HG02571 (cell line): ENCODE measurements at regions not wholly inside any gene's neighbourhood (a gene's known extent, or its start where the extent isn't known, plus 50 kb on each side); places are given as distances from the start of the nearest gene placed in this dataset.

Source experiments
- ATAC-seq: cut with Tn5 transposase; IDR thresholded peaks from one replicate; pipeline ENCODE4 v1.9.1; 2021; ENCODE audit warnings: mild to moderate bottlenecking, moderate library complexity; ENCODE audit not compliant: unreplicated experiment

DNA sequence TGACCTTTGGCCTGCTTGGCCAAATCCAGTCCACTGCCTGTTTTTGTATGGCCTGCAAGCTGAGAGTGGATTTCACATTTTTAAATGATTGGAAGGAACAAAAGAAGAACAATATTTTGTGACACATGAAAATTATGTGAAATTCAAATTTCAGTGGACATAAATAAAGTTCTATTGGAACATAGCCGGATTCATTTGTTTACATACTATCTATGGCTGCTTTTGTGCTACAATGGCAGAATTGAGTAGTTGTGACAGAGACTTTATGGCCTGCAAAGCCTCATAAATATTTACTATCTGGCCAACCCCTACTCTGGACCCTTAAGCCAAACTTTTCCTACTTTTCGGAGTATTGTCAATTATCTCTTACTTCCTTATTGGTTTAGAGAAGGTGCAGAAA is 66.6 kb upstream of the IPO9 start:
- no peak for ATAC-seq

DNA sequence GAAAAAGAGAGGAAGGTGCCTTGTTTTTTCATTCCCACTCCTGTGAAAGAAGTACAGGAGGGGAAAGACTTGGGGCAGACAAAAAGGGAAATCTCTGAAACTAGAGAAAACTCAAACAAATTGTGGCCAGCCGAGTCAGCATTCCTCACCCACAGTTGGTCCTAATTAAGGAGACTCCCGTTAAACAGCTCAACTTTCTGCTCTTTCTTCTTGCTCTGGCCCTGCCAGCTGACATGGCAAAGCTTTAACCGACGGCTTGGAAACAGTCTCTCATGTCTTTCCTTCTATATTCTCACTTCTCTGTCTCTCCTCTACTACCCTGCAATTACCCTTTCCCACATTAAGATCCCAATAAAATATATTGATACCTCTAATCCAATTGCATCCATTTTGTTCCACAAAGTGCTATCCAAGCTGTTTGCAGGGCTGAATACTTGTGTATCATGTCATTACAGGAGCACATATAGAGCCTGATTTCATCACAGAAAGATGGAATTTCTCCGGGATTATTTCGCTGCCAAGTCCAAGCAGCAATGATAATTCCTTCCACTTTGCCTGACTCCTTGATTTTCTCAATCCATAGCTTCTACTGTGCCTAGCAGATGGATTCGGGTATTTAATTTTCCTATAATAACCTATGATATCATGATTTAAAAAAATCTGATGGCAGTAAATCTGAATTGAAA is 65.4 kb upstream of the IPO9 start:
- no peak for ATAC-seq

DNA sequence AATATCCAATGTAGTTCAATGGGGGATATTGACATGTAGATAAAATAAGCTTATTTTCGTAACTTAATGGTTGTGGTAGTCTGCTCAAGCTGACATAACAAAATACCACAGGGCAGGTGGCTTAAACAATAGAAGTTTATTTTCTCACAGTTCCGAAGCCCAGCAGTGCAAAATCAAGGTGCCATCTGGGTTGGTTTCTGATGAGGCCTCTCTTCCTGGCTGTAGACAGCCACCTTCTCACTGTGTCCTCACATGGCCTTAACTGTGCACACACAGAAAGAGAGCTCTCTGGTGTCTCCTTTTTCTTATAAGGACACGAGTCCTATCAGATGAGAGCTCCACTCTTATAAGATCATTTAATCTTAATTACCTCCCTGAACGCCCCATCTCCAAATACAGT is 64.8 kb upstream of the IPO9 start:
- ATAC-seq, result no peak

DNA sequence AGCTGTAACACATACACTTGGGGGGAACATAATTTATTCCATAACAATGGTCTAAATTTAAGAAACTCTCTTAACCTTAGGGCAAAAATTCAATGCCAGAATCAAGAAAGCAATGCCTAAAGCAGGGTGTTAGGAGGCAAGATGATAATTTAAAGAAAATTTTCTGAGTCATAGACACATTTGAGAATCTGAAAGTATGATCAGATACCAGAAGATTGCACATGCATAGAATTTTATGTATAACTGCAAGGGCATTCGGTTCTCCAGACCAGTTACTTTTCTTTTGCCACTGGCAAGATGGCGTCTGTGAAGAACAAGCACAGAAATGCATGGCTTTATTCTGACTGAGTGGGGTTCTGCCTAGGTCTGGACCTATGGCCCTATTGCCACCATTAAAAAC is 64.4 kb upstream of the IPO9 start:
- no peak for ATAC-seq

DNA sequence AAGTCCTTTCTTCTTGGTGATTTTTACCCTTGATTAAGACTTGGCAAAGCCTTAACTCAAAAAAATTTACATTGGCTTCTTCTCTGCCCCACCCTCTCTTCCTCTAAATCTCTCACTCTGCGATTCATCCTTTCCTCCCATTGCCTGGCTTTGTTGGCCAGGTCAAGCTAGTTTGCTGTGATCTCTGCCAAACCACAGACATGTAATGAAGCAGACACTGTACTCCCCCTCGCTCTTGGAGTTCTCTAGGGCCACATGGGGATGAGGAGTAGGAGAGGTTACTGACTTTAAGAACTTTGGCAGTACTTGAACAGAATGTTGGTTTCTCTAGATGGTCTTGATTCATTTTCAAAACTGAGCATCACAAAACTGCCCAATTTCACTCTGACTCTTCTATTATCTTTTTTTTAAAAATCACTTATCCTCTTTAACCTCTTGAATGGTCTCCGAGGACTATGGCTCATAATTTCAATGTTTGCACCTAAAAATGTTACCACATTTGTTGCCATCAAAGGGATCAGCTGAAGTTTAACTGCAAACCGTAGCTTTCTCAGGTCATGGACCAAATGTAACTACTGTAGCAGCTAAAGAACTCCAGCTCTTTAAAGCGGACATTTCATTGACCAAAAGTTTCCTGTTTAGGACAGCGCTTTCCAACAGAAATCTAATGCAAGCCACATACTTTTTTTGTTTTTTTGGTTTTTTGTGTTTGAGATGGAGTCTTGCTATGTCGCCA is 62.7 kb upstream of the IPO9 start:
- no peak for ATAC-seq

DNA sequence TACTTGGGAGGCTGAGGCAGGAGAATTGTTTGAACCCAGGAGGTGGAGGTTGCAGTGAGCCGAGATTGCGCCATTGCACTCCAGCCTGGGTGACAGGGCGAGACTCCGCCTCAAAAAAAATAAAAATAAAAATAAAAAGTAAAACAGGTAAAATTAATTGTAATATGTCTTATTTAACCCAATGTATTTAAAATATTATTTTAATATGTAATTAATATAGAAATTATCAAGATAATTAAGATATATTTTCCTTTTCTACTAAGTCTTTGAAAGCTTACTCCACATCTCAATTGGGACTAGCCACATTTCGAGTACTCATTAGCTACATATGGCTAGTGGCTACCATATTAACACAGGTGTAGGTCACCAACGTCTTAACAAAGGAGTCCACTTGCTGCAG is 61.6 kb upstream of the IPO9 start:
- no peak for ATAC-seq

DNA sequence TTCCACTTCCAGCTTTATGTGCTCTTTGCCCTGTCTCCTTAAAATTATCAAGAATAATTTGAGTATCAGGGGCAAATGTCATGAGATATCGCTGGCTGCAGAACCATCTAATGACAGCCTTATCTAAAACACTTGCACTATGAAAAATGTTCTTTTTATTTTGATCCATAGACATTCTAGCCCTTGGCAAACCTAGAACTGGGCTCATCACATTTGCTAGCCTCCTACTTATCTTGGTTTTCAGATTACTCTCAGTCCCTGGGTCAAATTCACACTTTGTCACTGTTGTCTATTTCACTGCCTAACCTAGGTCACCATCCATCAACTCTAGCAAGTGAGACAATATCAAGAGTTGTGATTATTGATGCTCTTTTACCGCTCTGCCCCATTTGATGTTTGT is 59.9 kb upstream of the IPO9 start:
- ATAC-seq, result no peak

DNA sequence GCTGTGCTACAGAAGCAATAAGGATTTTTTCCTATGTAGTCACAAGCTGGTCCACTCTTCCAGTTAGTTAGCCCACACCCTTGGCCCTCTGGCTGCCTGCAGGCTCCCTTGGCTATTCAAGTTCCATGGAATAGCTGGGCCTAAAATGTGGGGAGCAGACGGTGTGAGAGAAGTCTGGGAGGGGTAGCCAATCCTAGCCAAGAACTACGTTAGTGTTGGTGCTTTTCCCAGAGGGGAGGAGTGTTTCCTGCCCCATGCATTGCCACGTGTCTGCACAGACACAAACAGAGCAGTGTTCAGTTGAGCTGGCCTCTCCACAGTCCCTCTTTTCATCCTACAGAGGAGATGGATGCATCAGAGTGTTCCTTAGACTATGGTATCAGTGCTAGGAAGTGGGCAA is 59.0 kb upstream of the IPO9 start:
- no peak for ATAC-seq

DNA sequence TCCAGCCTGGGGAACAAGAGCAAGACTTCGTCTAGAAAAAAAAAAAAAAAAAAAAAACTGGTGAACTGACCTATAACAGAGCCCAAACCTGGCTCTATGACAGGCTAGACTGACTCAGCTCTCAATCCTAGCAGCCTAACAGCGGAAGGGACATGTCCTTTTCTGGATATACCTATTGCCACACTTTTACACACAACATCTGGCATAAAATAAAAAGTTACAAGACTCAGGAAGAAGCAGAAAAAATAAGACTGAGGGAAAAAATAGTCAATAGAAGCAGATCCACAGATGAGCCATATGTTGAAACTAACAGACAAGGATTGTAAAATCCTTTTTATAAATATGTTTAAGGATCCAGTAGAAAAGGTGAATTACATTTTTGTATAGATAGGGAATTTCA is 57.5 kb upstream of the IPO9 start:
- ATAC-seq, result no peak

DNA sequence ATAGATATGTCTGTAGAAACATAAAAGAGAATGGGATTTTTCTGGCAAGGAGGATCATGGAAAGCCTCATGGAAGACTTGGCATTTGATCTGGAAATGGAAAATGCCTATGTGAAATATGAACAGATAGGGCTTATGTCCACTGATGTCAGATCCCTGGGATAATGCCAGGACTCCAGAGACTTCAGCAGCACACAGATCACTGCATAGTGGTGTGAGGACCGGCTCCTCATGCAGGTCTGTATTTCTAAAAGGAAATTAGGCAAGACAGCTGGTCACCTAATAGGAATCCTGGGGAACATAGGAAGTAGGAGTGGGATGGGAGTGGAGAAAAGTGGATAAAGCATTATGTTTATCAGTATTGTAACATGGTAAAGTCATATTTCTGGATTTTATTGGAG is 56.8 kb upstream of the IPO9 start:
- ATAC-seq, result no peak

DNA sequence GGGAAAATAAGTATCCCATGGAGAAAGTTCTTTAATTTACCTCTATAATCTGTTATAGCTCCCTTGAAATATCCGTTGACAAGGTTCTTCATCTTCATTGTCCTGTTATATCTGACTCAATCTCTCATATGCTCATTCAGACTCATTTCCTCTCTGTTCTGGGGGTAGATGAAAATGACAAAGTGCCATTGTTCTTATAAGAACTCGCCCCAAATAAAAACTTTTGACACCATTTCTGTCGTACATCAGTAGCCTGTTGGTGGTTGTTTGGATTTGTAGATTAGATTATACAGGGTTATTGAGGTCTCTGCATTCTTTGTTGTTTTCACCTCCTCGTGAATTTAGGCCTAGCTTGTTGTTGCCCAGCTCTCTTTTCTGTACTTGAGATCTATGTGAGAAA is 55.2 kb upstream of the IPO9 start:
- no peak for ATAC-seq

DNA sequence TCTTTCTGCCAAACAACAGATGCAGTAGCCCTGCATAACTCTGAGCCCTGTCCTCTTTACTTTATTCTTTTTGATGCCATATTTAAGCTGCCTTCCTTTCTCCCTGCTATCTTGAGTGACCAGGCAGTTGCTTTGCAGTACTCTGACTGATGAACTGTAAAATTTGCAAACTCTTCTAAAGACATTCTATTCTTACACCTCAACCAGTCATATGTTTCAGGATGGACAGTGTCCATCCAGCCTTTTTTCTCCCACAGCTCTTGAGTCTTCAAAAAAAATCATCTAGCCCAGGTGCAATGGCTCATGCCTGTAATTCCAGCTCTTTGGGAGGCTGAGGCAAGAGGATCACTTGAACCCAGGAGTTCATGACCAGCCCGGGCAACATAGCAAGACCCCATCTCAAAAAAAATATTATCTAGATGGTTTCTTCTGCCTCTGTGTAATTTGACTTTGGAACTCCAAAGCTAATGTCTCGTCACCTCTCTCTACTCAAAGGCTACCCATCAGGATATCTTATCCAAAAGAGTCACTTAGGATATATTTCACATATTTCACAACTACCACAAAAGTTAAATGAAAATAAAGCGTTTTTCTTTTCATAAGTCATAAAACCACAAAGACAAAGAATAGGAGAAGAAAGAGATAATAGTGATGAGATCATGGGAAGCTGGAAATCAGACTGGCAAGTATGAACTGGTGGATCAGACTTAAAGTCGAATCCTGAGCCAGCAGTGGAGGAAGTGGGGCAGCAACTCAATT is 54.6 kb upstream of the IPO9 start:
- ATAC-seq, result no peak

DNA sequence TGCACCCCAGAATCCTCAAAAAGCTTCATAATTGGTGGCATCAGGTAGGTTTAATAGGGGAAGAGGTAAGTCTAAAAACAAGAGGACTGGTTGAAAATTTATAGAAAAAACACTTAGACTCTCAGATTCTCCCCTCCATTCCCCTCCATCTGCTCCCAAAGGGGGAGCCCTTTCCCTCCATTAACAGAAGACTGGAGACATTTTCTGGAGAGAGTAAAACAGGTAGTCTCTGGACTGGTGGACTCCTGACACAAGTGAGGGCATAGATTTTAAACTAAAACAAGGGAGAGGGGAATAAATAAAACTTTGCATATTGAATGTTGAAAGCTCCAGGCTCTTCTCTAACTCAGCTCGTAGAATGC is 54.0 kb upstream of the IPO9 start:
- no peak for ATAC-seq

DNA sequence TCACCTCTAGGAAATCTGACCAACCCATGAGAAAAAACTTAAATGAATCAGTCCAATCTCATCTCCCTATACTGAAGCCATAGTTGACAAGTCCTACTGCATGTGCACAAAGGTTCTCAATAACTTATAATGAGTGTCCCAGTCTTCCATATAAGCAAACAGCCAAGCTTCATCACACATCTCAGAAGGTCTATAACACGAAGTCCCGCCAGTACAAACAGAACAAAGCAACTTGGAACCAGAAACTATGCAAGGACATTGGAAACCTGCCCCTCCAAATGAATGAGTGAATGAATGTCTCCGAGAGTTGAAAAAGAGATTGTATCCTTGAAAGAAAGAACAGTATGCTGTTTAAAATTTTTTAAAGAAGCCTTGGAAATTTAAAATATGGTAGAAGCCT is 53.6 kb upstream of the IPO9 start:
- ATAC-seq, result no peak

DNA sequence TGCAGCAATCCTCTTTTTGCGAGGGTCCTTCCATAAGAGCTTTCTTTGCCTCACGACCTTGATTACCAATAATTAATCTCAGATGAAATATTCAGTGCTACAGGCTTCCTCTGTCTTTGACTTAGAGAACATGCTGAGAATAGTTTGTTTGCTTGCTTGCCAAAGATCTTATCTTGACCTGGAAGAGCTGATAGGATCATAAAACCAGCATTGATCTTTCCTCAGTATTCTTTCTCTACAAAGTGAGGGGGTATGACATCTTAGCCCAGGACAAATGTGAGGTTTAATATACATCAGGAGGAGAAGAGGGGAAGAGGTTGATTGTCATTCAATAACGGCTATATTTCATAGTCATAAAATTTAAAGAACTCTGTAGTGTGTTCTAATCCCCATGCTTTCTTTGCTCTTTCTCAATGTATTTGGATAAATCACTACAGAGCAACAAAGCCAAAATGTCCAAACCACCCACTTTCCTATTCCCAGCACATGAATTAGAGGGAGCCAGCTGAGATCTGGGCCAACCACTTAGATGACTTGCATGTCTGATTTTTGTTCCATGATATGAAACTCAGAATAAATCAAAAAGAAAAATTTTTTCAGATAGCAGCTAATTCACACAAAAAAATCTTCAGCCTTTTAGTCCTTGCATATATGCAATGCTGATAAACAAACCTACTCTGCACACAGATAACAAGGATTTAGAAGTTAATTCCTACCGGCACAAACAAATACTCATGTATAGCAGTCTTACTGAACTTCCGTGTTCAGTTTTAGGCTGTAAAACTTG is 50.5 kb upstream of the IPO9 start:
- ATAC-seq, result no peak
